Fibroblast of skin of right biceps (primary cell): ENCODE measurements at regions not wholly inside any gene's neighbourhood (a gene's known extent, or its start where the extent isn't known, plus 50 kb on each side); places are given as distances from the start of the nearest gene placed in this dataset.
"Not testable (repeated sequence)": the region's sequence is repeated elsewhere in the genome, so short reads cannot be mapped to it uniquely, and the experiment has no call there.

Experiments used
- DNase-seq: peaks from one replicate; pipeline ENCODE4 v3.0.0-alpha.2; 2013

DNA sequence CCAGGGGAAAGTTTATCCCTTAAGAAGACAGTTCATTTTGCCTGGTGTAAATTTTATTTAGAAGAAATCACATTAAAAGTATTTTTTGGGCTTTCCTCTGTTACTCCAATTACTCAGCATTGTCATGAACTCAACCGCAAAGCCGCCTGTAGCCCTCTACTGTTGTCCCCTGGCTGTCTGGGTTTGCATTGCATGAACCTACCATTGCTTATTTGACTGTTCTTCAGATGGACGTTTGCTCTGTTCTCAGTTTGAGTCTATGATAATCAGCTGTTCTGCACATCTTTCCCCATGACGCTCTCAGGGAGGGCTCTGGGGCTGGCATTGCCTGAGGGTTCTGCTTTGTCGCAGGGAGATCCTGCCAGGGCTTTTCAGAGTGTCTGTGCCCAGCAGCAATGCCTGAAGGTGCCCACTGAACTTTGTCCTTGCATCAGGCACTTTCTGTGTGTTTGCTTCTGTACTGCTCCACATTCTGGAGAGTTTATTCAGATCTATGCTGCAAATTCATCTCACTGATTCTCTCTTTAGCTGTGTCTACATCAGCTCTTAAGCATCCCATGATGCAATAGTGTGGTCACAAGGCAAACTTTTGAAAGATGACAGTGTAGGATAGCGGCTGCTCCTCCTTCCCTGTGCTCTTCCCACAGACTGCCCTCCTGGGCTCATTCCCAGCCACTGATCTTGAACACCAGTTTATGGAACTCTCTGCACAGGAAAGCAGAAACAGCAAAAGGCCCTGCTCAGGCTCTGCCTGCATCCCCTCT, 370.8 kb downstream of the TMEM121 start:
- DNase-seq: not testable (repeated sequence)

DNA sequence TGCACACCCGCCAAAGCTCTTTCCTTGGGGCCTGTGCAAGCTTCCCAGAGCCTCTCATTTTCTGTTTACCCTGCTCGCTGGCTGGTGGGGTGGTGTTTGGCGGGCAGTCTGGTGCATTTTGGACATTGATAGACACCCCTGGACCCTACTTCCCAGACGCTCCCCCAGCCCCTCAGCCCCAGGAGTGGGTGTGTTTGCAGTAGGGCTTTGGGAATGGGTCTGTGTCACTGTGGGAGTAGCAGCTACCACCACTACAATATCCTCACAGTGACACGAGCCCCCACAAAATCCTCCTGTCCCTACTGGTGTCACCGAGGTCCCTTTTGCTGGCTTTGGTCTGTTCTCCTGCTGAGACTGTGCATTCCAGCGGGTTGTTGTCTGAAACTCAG, 371.3 kb downstream of the TMEM121 start:
- DNase-seq: no peak

DNA sequence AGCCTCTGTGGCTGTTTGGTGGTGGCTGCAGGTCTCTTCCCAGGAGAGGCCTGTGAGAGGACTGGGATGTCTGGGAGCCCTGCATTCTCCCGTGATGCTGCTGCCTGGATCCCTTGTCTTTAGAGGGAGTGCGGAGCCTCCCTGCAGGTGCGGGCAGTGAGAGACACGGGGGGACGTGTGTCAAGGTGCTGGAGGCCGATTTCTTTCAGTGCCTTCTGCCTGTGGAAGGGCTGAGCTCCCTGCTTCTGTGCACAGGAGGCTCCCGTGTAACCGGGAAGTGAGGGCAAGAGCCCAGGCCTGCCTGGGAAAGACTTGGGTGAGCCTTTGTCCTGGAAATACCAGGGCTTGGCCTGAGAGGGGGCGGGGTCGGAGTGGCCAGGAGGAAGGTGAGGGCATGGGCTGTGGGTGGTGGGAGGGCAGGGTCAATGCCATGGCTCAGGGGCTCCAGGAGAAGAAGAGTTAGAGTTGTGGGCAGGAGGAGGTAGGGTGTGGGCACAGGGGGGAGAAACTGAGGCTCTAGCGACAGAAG, 372.2 kb downstream of the TMEM121 start:
- no peak for DNase-seq

DNA sequence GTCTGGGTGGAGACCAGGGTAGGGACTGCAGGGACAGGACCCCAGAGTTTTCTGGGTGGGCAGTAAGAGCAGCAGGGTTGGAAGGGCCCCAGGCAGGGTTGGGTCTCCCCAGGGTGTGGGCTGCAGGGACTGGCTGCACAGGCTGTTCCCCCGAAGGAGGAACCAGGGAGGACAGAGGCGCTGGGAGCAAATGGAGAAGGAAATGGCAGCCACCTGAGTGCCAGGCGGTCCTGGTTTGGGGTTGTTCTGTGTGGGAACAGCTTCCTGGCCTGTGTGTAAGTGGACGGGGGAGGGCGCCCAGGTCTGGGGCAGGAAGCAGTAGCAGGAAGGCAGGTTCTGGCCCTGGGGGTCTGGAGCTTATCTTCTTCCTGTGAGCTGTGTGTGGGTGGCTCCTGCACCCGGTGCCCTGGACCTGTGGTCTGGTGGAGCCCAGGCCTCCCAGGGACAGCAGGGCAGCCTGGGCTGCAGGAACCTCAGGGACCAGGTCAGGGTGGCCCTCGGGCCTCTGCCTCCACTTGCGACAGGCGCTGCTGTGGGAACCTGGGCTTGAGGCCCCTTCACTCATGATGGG, 372.8 kb downstream of the TMEM121 start:
- no peak for DNase-seq

DNA sequence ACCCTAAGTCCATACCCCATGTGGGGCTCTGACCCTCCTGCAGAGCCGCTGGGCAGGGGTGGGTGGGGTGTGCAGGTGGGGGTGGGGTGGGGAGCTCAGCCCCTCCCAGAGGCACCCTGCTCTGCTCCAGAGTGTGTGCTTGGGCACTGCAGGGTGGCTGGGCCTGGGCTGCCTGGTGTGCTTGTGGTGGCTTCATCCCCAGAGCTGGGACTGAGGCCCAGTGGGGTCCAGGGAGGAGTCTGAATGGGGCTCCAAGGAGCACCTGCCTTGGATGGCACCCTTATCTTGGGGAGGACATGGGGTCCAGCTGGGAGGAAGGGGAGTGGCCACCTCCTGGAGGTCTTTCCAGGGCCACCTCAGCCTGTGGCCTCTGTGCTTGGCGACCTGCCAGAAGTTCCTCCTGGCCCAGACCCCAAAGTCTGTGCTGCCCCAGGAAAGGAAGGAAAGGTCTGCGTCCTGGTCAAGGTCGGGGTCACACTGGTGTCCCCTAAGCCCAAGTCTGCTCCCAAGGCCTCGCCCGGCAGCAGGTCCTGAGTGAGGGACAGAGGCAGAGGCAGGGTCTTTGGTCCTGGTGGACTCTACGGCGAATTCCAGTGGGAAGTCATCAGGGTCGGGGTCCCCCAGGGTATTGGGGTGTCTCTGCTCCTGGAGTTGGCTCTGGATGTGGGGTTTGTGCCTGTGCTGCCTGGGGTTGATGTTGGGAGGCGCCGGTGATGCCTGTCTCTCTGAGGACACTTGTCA, 373.4 kb downstream of the TMEM121 start:
- DNase-seq: no peak

DNA sequence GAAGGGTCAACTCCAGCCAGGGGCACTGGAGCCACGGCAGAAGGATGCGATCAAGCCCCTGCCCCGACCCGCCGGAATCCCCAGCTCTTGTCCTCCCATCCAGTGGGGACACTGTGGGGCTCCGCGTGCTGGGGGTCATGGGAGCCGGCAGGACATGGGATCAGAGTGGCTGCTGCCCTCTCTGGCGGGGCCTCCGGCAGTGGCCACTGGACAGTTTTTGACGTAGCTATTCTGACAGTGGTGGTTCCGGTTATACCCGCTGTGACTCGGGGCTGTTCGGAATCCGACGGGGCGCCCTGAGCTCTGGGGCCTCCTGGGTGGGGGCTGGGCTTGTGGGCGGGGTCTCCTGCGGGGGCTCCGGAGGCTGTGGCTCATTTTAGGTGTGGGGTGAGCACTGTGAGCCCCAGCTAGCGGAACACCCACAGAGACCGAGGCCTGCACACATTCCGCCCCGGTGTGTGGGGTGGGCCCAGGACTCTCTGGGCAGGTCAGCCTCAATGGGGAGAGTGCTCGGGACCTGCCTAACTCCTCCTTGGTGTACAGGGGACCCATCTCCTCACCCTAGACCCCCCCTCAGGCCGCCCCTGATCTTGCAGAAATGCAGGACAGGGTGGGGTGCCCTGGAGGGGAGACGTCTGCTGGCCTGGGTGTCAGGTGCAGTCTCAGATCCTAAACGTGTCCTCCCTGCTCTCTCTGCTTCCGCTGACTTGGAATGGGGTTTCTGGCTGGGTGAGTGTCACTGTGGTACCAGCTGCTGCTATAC, 374.2 kb downstream of the TMEM121 start:
- DNase-seq: no peak

DNA sequence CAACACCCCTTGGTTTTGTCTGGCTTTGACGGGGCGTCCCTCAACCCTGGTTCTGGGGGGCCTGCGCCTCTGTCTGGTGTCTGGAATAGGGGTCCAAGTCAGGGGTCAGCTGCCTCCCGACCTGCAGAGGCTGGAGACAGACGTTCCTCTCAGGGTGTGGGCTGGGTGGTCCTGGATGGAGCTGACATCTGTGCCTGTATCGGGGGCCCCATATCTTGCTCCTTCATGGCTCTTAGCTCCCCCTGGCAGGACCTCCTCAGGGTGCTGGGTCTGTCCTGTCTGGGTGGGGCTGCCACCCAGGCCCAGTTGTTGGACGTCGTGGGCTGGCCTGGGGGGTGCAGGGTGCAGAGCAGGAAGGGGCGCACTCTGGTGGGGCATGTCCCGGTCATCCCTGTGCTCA, 374.8 kb downstream of the TMEM121 start:
- DNase-seq: no peak

DNA sequence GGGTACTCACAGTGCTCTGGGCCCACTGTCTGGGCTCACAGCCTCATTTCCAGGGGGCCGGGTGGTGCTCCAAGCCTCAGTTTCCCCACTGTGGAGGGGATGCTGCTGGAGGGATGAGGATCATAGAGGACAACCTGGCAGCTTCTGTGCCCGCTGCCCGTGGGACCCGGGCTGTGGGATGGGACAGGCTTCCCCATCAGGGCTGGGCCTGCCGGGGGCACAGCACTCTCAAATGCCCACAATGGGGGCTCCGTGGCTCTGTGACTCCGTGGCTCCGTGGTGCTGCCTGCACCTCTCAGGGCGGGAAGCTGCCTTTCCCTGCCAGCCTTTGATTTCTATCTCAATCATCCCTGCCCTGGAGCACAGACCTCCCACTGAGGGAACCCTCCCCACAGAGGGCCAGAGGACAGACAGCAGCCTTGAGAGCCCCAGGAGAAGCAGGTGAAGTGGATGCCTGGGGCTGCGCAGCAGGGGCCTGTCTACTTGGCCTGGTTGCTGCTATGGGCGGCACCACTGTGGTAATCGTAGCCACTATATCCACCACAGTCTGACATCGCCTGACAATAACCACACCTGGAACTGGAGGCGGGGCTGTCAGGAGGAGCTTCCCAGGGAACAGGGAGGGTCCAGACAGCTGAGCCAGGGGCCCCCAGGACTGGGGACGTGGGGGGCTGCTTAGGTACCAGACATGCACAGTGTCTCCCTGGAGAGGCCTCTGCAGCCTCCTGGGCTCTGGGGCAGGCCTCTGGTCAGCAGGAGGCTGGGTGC, 375.9 kb downstream of the TMEM121 start:
- DNase-seq: no peak

DNA sequence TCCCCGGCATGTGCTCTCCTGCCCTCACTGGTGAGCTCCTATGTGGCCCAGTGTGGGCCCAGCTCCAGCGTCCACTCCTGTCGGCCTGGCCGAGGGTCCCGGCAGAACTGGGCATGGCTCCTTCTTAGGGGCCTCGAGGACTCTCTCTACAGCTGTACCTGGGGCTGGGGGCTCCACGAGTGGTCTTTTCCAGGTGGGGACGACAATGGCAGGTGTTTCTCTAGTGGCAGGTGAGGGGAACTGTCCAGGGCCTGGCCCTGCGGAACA, 376.4 kb downstream of the TMEM121 start:
- DNase-seq: not testable (repeated sequence)

DNA sequence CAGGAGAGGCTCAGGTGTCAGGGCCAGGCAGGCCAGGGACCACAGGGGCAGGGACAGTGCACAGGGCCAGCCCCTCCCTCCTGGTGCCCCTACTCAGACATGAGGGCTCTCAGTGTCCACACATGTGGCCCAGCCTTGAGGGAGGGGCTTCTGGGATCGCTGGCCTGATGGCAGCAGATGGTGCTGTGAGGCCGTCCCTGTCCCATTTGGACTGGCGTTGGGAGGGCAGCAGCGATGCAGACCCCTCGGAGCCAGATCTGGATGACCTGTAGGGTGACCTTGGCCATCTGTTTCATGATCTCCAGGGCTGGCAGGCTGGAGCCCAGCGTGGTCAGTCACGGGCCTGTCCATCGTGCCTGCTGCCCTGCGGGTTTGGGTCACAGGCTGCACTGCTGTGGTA, 377.6 kb downstream of the TMEM121 start:
- DNase-seq: no peak

DNA sequence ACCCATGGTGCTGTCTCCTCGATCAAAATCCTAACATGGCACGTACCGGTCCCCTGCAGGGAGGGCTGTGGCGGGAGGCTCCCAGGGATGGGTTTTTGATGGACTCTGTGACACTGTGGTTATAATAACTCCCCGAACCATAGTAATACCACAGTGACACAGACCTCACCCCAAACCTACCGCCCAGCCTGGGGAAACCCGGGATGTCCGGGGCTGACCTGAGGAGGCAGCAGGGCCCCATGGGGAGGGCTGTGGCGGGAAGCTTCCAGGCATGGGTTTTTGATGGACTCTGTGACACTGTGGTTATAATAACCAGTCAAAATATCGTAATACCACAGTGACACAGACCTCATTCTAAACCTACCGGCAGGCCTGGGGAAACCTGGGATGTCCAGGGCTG, 378.0 kb downstream of the TMEM121 start:
- DNase-seq: no peak

DNA sequence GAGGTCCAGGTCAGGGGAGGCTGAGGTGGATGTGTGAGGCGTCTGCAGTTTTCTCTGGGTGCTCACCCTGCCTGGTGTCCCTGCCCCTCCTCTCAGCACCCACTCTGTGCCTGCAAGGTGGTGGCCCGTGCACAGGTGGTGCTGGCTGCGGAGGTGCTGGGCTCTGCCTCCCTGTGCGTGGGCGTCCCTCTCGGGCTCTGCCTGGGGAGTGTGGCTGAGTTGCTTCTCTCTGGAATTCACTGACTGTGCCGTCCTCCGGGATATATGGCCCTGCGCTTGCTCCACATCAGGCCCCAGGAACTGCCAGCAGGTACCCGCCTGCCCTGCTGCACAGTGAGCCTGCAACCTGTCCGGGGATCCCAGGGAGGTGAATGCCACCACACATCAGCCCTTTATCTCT, 379.1 kb downstream of the TMEM121 start:
- DNase-seq: no peak

DNA sequence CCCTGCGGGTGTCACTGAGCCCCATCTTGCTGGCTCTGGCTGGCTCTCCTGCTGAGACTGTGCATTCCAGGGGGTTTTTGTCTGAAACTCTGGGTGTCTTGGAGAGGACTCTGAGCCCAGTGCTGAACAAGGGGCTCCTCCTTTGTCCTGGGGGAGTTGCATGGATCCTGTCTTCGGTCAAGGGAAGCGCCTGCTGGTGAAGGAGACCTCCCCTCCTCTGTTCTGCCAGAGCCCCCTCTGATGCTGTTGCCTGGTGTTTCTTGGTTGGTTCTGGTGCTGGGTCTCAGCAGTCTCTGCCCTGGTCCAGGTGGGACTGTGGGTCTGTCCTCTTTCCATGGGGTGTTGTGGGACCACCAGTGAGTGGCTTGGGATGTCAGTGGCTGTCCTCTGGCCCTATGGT, 380.9 kb downstream of the TMEM121 start:
- DNase-seq: no peak

DNA sequence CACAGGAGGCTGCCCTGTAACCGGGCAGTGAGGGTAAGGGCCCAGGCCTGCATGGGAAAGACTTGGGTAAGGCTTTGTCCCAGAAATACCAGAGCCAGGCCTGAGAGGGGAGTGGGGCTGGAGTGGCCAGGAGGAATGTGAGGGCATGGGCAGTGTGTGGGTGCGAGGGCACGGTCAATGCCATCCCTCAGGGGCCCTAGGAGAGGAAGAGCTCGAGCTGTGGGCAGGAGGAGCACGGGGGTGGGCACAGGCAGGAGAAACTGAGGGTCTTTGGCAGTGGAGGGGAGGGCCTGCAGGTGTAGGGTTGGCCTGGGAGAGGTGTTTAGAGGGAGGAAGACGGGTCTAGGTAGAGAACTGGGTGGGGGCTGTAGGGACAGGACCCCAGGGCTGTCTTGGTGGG, 381.6 kb downstream of the TMEM121 start:
- DNase-seq: no peak

DNA sequence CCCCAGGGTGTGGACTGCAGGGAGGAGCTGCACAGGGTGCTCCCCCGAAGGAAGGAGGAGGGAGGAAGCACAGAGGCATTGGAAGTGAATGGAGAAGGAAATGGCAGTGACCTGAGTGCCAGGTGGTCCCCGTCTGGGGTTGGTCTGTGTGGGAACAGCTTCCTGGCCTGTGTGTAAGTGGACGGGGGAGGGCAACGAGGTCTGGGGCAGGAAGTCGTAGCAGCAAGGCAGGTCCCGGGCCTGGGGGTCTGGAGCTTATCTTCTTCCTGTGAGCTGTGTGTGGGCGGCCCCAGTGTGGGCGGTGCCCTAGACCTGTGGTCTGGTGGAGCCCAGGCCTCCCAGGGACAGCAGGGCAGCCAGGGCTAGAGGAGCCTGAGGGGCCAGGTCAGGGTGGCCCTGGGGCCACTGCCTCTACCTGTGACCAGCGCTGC, 382.1 kb downstream of the TMEM121 start:
- DNase-seq: no peak

DNA sequence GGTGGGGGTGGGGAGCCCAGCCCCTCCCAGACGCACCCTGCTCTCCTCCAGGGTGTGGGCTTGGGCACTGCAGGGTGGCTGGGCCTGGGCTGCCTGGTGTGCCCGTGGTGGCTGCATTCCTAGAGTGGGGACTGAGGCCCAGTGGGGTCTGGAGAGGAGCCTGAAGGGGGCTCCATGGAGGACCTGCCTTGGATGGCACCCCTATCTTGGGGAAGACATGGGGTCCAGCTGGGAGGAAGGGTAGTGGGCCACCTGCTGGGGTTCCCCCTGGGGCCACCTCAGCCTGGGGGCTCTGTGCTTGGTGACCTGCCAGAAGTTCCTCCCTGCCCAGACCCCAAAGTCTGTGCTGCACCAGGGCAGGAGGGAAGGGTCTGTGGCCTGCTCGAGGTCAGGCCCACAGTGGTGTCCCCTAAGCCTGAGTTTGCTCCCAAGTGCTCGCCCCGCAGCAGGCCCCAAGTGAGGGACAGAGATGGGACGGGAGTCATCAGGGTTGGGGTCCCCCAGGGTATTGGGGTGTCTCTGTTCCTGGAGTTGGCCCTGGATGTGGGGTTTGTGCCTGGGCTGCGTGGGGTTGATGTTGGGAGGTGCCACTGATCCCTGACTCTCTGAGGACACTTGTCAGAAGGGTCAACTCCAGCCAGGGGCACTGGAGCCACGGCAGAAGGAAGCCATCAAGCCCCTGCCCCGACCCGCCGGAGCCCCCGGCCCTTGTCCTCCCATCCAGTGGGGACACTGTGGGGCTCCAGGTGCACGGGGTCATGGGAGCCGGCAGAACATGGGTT, 382.9 kb downstream of the TMEM121 start:
- DNase-seq: no peak

DNA sequence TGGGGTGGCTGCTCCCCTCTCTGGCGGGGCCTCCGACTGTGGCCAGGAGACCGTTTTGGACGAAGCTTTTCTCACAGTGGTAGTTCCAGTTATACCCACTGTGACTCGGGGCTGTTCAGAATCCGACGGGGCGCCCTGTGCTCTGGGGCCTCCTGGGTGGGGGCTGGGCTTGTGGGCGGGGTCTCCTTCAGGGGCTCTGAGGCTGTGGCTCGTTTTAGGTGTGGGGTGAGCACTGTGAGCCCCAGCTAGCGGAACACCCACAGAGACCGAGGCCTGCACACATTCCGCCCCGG, 383.4 kb downstream of the TMEM121 start:
- not testable (repeated sequence) for DNase-seq

DNA sequence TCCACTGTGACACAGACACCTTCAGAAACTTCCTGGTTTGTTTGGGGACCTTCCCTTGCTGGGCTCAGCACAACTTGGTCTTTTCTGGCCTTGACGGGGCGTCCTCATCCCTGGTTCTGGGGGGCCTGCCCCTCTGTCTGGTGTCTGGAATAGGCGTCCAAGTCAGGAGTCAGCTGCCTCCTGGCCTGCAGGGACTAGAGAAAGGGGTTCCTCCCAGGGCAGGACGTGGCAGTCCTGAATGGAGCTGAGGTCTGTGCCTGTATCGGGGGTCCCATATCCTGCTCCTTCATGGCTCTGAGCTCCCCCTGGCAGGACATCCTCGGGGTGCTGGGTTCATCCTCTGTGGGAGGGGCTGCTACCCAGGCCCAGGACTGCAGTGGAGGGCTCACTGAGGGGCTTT, 384.0 kb downstream of the TMEM121 start:
- no peak for DNase-seq

DNA sequence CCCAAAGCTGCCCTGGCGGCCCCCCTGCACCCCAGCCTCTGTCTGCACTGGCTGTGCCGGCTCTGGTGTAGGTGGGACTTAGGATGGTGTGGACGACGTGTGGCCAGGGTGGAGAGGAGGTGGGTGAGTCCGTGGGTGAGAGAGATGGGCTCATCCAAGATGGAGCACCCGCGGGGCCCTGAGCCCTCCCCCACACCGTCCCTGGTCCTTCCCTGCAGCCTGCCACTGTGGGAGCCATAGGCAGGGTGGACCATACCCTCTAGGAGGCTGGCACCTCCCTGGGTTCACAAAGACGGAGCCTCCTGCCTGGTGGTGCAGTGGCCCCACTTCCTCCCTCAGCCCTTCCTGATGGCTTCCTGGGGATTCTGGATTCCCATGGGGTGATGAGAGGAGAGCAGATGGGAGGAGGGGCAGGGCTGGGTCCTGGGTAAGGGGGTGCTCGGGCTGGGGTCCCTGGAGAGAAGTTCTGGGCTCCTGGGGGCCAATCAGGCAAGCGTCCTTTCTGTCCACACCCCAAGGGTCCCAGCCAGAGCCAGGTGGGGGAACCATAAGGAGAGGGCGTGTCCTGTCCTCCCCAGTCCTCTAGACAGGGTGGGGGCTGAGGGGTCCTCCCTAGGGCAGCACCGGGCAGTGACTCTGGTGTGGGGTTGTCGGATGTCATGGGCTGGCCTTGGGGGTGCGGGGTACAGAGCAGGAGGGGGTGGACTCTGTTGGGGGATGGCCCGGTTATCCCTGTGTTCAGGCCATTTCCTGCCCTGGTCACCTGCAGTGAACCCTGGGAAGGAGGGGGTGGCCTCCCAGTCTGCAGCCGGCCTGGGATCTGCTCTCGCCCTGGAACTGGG, 384.8 kb downstream of the TMEM121 start:
- DNase-seq: no peak

DNA sequence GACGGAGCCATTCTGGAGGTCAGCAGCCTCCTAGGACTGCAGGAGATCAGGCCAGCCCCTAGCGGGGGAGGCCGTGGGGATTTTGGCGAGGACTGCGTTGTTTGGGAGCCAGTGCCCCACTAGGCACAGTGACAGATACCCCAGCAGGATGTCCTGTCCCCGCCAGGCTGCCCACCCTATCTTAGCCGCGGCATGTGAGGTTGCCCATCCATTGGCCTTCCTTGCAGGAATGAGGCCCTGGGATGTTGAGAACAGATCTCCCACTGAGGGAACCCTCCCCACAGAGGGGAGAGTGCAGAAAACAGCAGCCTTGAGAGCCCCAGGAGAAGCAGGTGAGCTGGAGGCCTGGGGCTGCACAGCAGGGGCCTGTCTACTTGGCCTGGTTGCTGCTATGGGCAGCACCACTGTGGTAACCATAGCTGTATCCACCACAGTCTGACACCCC, 385.5 kb downstream of the TMEM121 start:
- DNase-seq: not testable (repeated sequence)

DNA sequence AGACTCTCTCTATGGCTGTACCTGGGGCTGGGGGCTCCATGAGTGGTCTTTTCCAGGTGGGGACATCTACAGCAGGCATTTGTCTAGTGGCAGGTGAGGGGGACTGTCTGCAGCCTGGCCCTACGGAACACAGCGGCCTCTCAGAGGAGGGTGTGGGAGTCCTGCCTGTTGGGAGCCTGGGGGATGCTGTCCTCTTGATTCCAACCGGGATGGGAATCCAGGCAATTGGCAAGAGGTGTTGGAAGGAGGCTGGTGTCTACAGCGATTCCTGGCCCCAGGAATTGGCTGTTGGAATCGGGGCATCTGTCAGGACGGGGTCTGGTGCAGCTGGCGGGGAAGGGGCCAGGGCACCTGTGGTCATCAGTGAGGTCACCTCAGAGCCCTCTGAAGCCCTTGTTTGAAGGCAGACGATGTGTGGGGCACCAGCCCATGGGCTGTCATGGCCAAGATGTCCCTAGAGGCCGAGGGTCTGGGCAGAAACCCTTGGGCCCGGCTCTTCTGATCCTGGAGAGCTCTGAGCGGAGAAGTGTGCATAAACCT, 386.3 kb downstream of the TMEM121 start:
- no peak for DNase-seq
